ENCODE measurements at regions not wholly inside any gene's neighbourhood (a gene's known extent, or its start where the extent isn't known, plus 50 kb on each side); places are given as distances from the start of the nearest gene placed in this dataset.

- no peak for TF ChIP-seq POLR2A (IDR thresholded peaks at IDR 0.05)
- TF ChIP-seq CTCF (IDR thresholded peaks at IDR 0.05), result no peak
- no peak for TF ChIP-seq EP300 (IDR thresholded peaks at IDR 0.05)
- no peak for TF ChIP-seq POLR2AphosphoS5 (IDR thresholded peaks at IDR 0.05)
Observed at GRCh38 chr2:175612280-175612679, 389.8 kb downstream of the LNPK start.
